Duodenal mucosa (tissue), 2 donors: ENCODE measurements at regions not wholly inside any gene's neighbourhood (a gene's known extent, or its start where the extent isn't known, plus 50 kb on each side); places are given as distances from the start of the nearest gene placed in this dataset.
"Not testable (repeated sequence)": the region's sequence is repeated elsewhere in the genome, so short reads cannot be mapped to it uniquely, and the experiment has no call there.

Source experiments
- H3K27ac ChIP-seq: one replicate; pipeline ENCODE4 v1.7.0; 2013; ENCODE audit warnings: low read depth, low read length
- H3K27me3 ChIP-seq, 2 donors: one replicate each; pipeline ENCODE4 v1.7.0; 2013; ENCODE audit warnings: low read length in 2 of 2, control low read depth in 1 of 2; ENCODE audit not compliant: insufficient read depth in 2 of 2, control insufficient read depth in 1 of 2
- H3K36me3 ChIP-seq, 2 donors: one replicate each; pipeline ENCODE4 v1.7.0; 2013; ENCODE audit warnings: low read length in 2 of 2, control low read depth in 1 of 2; ENCODE audit not compliant: insufficient read depth in 2 of 2, control insufficient read depth in 1 of 2
- H3K4me1 ChIP-seq, 2 donors: one replicate each; pipeline ENCODE4 v1.7.0; 2013; ENCODE audit warnings: low read length in 2 of 2, control low read depth in 1 of 2; ENCODE audit not compliant: insufficient read depth in 2 of 2, control insufficient read depth in 1 of 2
- H3K4me3 ChIP-seq, 2 donors: one replicate each; pipeline ENCODE4 v1.7.0; 2013; ENCODE audit warnings: low read length in 2 of 2, low read depth in 1 of 2
- H3K9ac ChIP-seq, 2 donors: one replicate each; pipeline ENCODE4 v1.7.0; 2013; ENCODE audit warnings: low read length in 2 of 2, low read depth in 1 of 2
- H3K9me3 ChIP-seq, 2 donors: one replicate each; pipeline ENCODE4 v1.7.0; 2013; ENCODE audit warnings: low read length in 2 of 2, control low read depth in 1 of 2; ENCODE audit not compliant: control insufficient read depth in 1 of 2

GRCh38 chr3:106347350-106347749, 478.5 kb upstream of the CBLB start:
- Histone ChIP-seq H3K27me3 (no peaks in the 10 kb centered on the region), H3K36me3 (no peaks in the 10 kb centered on the region), H3K9ac (no peak overlapping the region), H3K9me3 (no peaks in the 10 kb centered on the region), H3K4me1 (no peaks in the 10 kb centered on the region), H3K27ac (no peak overlapping the region), H3K4me3 (no peak overlapping the region)

GRCh38 chr3:106348139-106348690, 479.4 kb upstream of the CBLB start:
- H3K9ac ChIP-seq, result no peak overlapping the region
- H3K27me3 ChIP-seq, result no peaks in the 10 kb centered on the region
- no peaks in the 10 kb centered on the region for H3K4me1 ChIP-seq
- no peaks in the 10 kb centered on the region for H3K36me3 ChIP-seq
- no peak overlapping the region for H3K4me3 ChIP-seq
- no peaks in the 10 kb centered on the region for H3K9me3 ChIP-seq
- no peak overlapping the region for H3K27ac ChIP-seq

- H3K4me3 ChIP-seq, result no peak overlapping the region
- no peaks in the 10 kb centered on the region for H3K27me3 ChIP-seq
- no peak overlapping the region for H3K27ac ChIP-seq
- no peak overlapping the region for H3K9ac ChIP-seq
- H3K4me1 ChIP-seq, result no peaks in the 10 kb centered on the region
- no peaks in the 10 kb centered on the region for H3K9me3 ChIP-seq
- H3K36me3 ChIP-seq, result no peaks in the 10 kb centered on the region
Measured at GRCh38 chr3:106349191-106349881, 480.5 kb upstream of the CBLB start.

- H3K4me1 ChIP-seq, result no peaks in the 10 kb centered on the region
- H3K9me3 ChIP-seq, result no peaks in the 10 kb centered on the region
- H3K4me3 ChIP-seq, result no peak overlapping the region
- H3K36me3 ChIP-seq, result no peaks in the 10 kb centered on the region
- H3K9ac ChIP-seq, result no peak overlapping the region
- no peak overlapping the region for H3K27ac ChIP-seq
- no peaks in the 10 kb centered on the region for H3K27me3 ChIP-seq
Measured at GRCh38 chr3:106355873-106356272, 487.1 kb upstream of the CBLB start.

GRCh38 chr3:106359692-106360091, 490.9 kb upstream of the CBLB start:
- Histone ChIP-seq H3K27me3 (no peaks in the 10 kb centered on the region), H3K36me3 (no peaks in the 10 kb centered on the region), H3K4me3 (no peak overlapping the region), H3K4me1 (no peaks in the 10 kb centered on the region), H3K9ac (no peak overlapping the region), H3K9me3 (no peaks in the 10 kb centered on the region), H3K27ac (no peak overlapping the region)

GRCh38 chr3:106360901-106361300, 492.1 kb upstream of the CBLB start:
- H3K4me1 ChIP-seq, H3K9ac ChIP-seq, H3K27ac ChIP-seq, H3K36me3 ChIP-seq, H3K27me3 ChIP-seq, H3K9me3 ChIP-seq, H3K4me3 ChIP-seq: not testable (repeated sequence)

- no peaks in the 10 kb centered on the region for H3K27me3 ChIP-seq
- H3K36me3 ChIP-seq, result no peaks in the 10 kb centered on the region
- H3K4me1 ChIP-seq, result no peaks in the 10 kb centered on the region
- no peaks in the 10 kb centered on the region for H3K9me3 ChIP-seq
- H3K4me3 ChIP-seq, result no peak overlapping the region
- no peak overlapping the region for H3K27ac ChIP-seq
- no peak overlapping the region for H3K9ac ChIP-seq
Measured at GRCh38 chr3:106364477-106364876, 495.7 kb upstream of the CBLB start.

GRCh38 chr3:106365061-106365691, 496.4 kb upstream of the CBLB start:
- H3K4me1 ChIP-seq, result no peaks in the 10 kb centered on the region

GRCh38 chr3:106366352-106366751, 497.5 kb upstream of the CBLB start:
- Histone ChIP-seq H3K4me1 (no peaks in the 10 kb centered on the region), H3K27me3 (no peaks in the 10 kb centered on the region), H3K36me3 (no peaks in the 10 kb centered on the region), H3K9me3 (no peaks in the 10 kb centered on the region), H3K4me3 (no peak overlapping the region), H3K27ac (no peak overlapping the region), H3K9ac (no peak overlapping the region)

More at GRCh38 chr3:106365061-106365691, 496.4 kb upstream of the CBLB start:
- no peaks in the 10 kb centered on the region for H3K9me3 ChIP-seq
- no peaks in the 10 kb centered on the region for H3K36me3 ChIP-seq
- no peak overlapping the region for H3K9ac ChIP-seq
- H3K27me3 ChIP-seq, result no peaks in the 10 kb centered on the region
- no peak overlapping the region for H3K4me3 ChIP-seq
- no peak overlapping the region for H3K27ac ChIP-seq

- no peaks in the 10 kb centered on the region for H3K36me3 ChIP-seq
- no peaks in the 10 kb centered on the region for H3K27me3 ChIP-seq
- no peak overlapping the region for H3K4me3 ChIP-seq
- H3K4me1 ChIP-seq, result peaks cover 0 to 4% of the 10 kb centered on the region in 2 donors
- no peaks in the 10 kb centered on the region for H3K9me3 ChIP-seq
- H3K9ac ChIP-seq, result no peak overlapping the region
- no peak overlapping the region for H3K27ac ChIP-seq
Measured at GRCh38 chr3:106367496-106367895, 498.7 kb upstream of the CBLB start.
